Thymus (tissue), 11 donors: ENCODE measurements at regions not wholly inside any gene's neighbourhood (a gene's known extent, or its start where the extent isn't known, plus 50 kb on each side); places are given as distances from the start of the nearest gene placed in this dataset.

ENCODE experiments used
- DNase-seq, 9 donors: peaks; one replicate each; pipeline ENCODE4 v3.0.0-alpha.2; 2013; ENCODE audit warnings: low spot score in 9 of 9, low read depth in 6 of 9, missing footprints in 1 of 9
- H3K27ac ChIP-seq, 2 donors: one replicate each; pipeline ENCODE4 v1.5.1; 2013; ENCODE audit warnings: control low read depth in 1 of 2, low read depth in 1 of 2, low read length in 1 of 2, mild to moderate bottlenecking in 1 of 2, moderate library complexity in 1 of 2
- H3K27me3 ChIP-seq, 2 donors: one replicate each; pipeline ENCODE4 v1.5.1; 2013; ENCODE audit warnings: low read length in 1 of 2; ENCODE audit not compliant: control insufficient read depth in 2 of 2, insufficient read depth in 1 of 2
- H3K36me3 ChIP-seq, 2 donors: one replicate each; pipeline ENCODE4 v1.5.1; 2013; ENCODE audit warnings: low read length in 1 of 2, mild to moderate bottlenecking in 1 of 2, moderate library complexity in 1 of 2; ENCODE audit not compliant: control insufficient read depth in 2 of 2, insufficient read depth in 2 of 2
- H3K4me1 ChIP-seq, 2 donors: one replicate each; pipeline ENCODE4 v1.5.1; 2013; ENCODE audit warnings: low read length in 2 of 2; ENCODE audit not compliant: control insufficient read depth in 2 of 2, insufficient read depth in 2 of 2
- H3K4me3 ChIP-seq, 2 donors: one replicate each; pipeline ENCODE4 v1.5.1; 2013; ENCODE audit warnings: low read length in 2 of 2, control low read depth in 1 of 2, mild to moderate bottlenecking in 1 of 2
- H3K9me3 ChIP-seq, 2 donors: one replicate each; pipeline ENCODE4 v1.5.1; 2013; ENCODE audit warnings: low read length in 1 of 2, mild to moderate bottlenecking in 1 of 2; ENCODE audit not compliant: control insufficient read depth in 2 of 2, insufficient read depth in 1 of 2
- WGBS: extraction: QIAGEN DNeasy Blood & Tissue Kit; methylation state at CpG from one replicate; pipeline ENCODE4 v1.1.7; 2013; 5-methylcytosine and 5-hydroxymethylcytosine counted together
- donor health status: healthy.

- Histone ChIP-seq H3K9me3 (no peaks in the 10 kb centered on the region), H3K4me1 (no peaks in the 10 kb centered on the region), H3K27ac (no peak overlapping the region), H3K36me3 (no peaks in the 10 kb centered on the region), H3K27me3 (no peaks in the 10 kb centered on the region), H3K4me3 (no peak overlapping the region)
- WGBS: 90% methylated on average over 4 of the region's 4 CpGs
- DNase-seq: no peak
Observed at GRCh38 chr2:188898261-188898660, 75.9 kb upstream of the COL3A1 start.

GRCh38 chr2:188902901-188903491, 71.2 kb upstream of the COL3A1 start:
- no peaks in the 10 kb centered on the region for H3K27me3 ChIP-seq
- H3K4me1 ChIP-seq: no peaks in the 10 kb centered on the region
- no peaks in the 10 kb centered on the region for H3K36me3 ChIP-seq
- no peak for DNase-seq
- no peaks in the 10 kb centered on the region for H3K9me3 ChIP-seq
- WGBS: 81% methylated on average over 3 of the region's 3 CpGs
- no peak overlapping the region for H3K4me3 ChIP-seq
- H3K27ac ChIP-seq: no peak overlapping the region

- WGBS: 95% methylated on average over 1 of the region's 1 CpG
- H3K27me3 ChIP-seq: no peaks in the 10 kb centered on the region
Observed at GRCh38 chr2:188903740-188904139, 70.4 kb upstream of the COL3A1 start.

GRCh38 chr2:188909036-188909435, 65.1 kb upstream of the COL3A1 start:
- Histone ChIP-seq H3K4me1 (no peaks in the 10 kb centered on the region), H3K4me3 (no peak overlapping the region), H3K9me3 (no peaks in the 10 kb centered on the region), H3K27me3 (no peaks in the 10 kb centered on the region), H3K36me3 (no peaks in the 10 kb centered on the region), H3K27ac (no peak overlapping the region)
- no peak for DNase-seq
- WGBS: 85% methylated on average over 3 of the region's 3 CpGs

More at GRCh38 chr2:188903740-188904139, 70.4 kb upstream of the COL3A1 start:
- DNase-seq: no peak
- Histone ChIP-seq H3K4me1 (no peaks in the 10 kb centered on the region), H3K36me3 (no peaks in the 10 kb centered on the region), H3K4me3 (no peak overlapping the region), H3K27ac (no peak overlapping the region), H3K9me3 (no peaks in the 10 kb centered on the region)

- Histone ChIP-seq H3K36me3 (no peaks in the 10 kb centered on the region), H3K9me3 (no peaks in the 10 kb centered on the region), H3K4me3 (no peak overlapping the region), H3K4me1 (no peaks in the 10 kb centered on the region), H3K27ac (no peak overlapping the region), H3K27me3 (no peaks in the 10 kb centered on the region)
- DNase-seq: no peak
Observed at GRCh38 chr2:188916736-188917135, 57.4 kb upstream of the COL3A1 start.

- DNase-seq: no peak
- H3K27ac ChIP-seq: no peak overlapping the region
- no peaks in the 10 kb centered on the region for H3K9me3 ChIP-seq
- no peak overlapping the region for H3K4me3 ChIP-seq
- H3K36me3 ChIP-seq: no peaks in the 10 kb centered on the region
- no peaks in the 10 kb centered on the region for H3K4me1 ChIP-seq
- 83% methylated on average over 1 of the region's 1 CpG for WGBS
- no peaks in the 10 kb centered on the region for H3K27me3 ChIP-seq
Observed at GRCh38 chr2:188917632-188918031, 56.5 kb upstream of the COL3A1 start.

- H3K27ac ChIP-seq: no peak overlapping the region
- no peak for DNase-seq
- H3K4me1 ChIP-seq: no peaks in the 10 kb centered on the region
- no peak overlapping the region for H3K4me3 ChIP-seq
- no peaks in the 10 kb centered on the region for H3K27me3 ChIP-seq
- no peaks in the 10 kb centered on the region for H3K36me3 ChIP-seq
- WGBS: 38% methylated on average over 2 of the region's 2 CpGs
- H3K9me3 ChIP-seq: no peaks in the 10 kb centered on the region
Observed at GRCh38 chr2:188919824-188920223, 54.3 kb upstream of the COL3A1 start.

GRCh38 chr2:188922191-188922590, 52.0 kb upstream of the COL3A1 start:
- 95% methylated on average over 1 of the region's 1 CpG for WGBS
- Histone ChIP-seq H3K4me1 (no peaks in the 10 kb centered on the region), H3K9me3 (no peaks in the 10 kb centered on the region), H3K4me3 (no peak overlapping the region), H3K27ac (no peak overlapping the region), H3K36me3 (no peaks in the 10 kb centered on the region), H3K27me3 (no peaks in the 10 kb centered on the region)
- no peak for DNase-seq
